ENCODE measurements at regions not wholly inside any gene's neighbourhood (a gene's known extent, or its start where the extent isn't known, plus 50 kb on each side); places are given as distances from the start of the nearest gene placed in this dataset.
"Not testable (repeated sequence)": the region's sequence is repeated elsewhere in the genome, so short reads cannot be mapped to it uniquely, and the experiment has no call there.

- DNase-seq (ENCODE audit: low read depth) = no peak
Observed at GRCh38 chr13:61358599-61358998, 57.0 kb downstream of the PCDH20 start.

- DNase-seq (ENCODE audit: low read depth) = no peak
Observed at GRCh38 chr13:61350341-61350740, 65.3 kb downstream of the PCDH20 start.

GRCh38 chr13:61339054-61339621, 76.5 kb downstream of the PCDH20 start:
- no peak for DNase-seq (ENCODE audit: low read depth)

GRCh38 chr13:61316647-61317046, 99.0 kb downstream of the PCDH20 start:
- no peak for DNase-seq (ENCODE audit: low read depth)

- DNase-seq (ENCODE audit: low read depth) = no peak
Observed at GRCh38 chr13:61294467-61295191, 121.0 kb downstream of the PCDH20 start.

- DNase-seq (ENCODE audit: low read depth) = no peak
Observed at GRCh38 chr13:61286148-61286745, 129.4 kb downstream of the PCDH20 start.

GRCh38 chr13:61277586-61278276, 137.9 kb downstream of the PCDH20 start:
- DNase-seq (ENCODE audit: low read depth) = no peak

- DNase-seq (ENCODE audit: low read depth) = no peak
Observed at GRCh38 chr13:61277088-61277487, 138.6 kb downstream of the PCDH20 start.

- no peak for DNase-seq (ENCODE audit: low read depth)
Observed at GRCh38 chr13:61276401-61276800, 139.2 kb downstream of the PCDH20 start.

GRCh38 chr13:61275736-61276135, 139.9 kb downstream of the PCDH20 start:
- DNase-seq (ENCODE audit: low read depth) = no peak

GRCh38 chr13:61275251-61275650, 140.4 kb downstream of the PCDH20 start:
- no peak for DNase-seq (ENCODE audit: low read depth)

- not testable (repeated sequence) for DNase-seq (ENCODE audit: low read depth)
Observed at GRCh38 chr13:61266896-61267295, 148.8 kb downstream of the PCDH20 start.

GRCh38 chr13:61261746-61262472, 153.7 kb downstream of the PCDH20 start:
- DNase-seq (ENCODE audit: low read depth) = no peak

- no peak for DNase-seq (ENCODE audit: low read depth)
Observed at GRCh38 chr13:61258185-61258584, 157.5 kb downstream of the PCDH20 start.

- DNase-seq (ENCODE audit: low read depth) = no peak
Observed at GRCh38 chr13:61255040-61255796, 160.4 kb downstream of the PCDH20 start.

- DNase-seq (ENCODE audit: low read depth) = no peak
Observed at GRCh38 chr13:61253105-61253877, 162.4 kb downstream of the PCDH20 start.

- no peak for DNase-seq (ENCODE audit: low read depth)
Observed at GRCh38 chr13:61252213-61252612, 163.4 kb downstream of the PCDH20 start.

- DNase-seq (ENCODE audit: low read depth) = no peak
Observed at GRCh38 chr13:61247149-61247936, 168.3 kb downstream of the PCDH20 start.

- no peak for DNase-seq (ENCODE audit: low read depth)
Observed at GRCh38 chr13:61246351-61246750, 169.3 kb downstream of the PCDH20 start.
